ENCODE measurements at regions not wholly inside any gene's neighbourhood (a gene's known extent, or its start where the extent isn't known, plus 50 kb on each side); places are given as distances from the start of the nearest gene placed in this dataset.
A peak's percentile ranks its signal among the peaks of the same experiment; 100 is the strongest.

DNA sequence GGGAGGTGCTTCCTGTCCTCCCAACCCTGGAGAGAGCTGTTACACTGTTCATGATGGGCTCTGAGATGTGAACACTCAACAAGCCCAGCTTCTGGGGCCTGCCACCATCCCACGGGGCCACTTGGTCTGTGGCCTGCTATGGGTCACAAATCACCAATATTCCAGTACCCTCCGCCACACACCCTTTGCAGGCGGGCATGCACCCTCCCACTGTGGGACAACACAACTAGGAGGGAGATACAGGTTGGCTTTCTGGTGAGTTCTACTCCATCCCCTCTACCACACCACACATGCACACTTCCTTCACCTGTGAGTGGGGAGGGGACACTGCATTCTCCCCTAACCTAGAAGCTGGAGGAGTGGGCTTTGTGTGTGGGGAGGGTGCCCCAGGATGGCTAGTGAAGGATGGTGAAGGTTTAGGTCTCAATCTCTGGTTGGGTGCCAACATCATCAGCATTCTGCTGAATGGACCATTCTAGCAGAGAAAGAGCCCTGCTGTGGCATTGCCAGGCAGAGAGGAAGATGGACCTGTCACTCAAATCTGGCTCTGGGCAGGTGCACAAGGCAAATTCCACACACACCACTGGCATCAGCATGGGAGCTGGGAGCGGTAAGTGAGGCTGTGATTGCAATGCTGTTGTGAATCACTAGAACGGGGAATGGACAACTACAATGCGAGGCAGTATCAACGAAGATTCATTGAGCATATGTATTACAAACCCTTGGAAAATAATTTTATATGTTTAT lies 175.1 kb downstream of the THBS2 start:
- CTCF ChIA-PET, result no interaction called here
- no peaks in the 10 kb centered on the region for H3K27me3 ChIP-seq (ENCODE audit: control insufficient read depth, insufficient read depth, low read length)
- peaks cover 11% of the 10 kb centered on the region for H3K4me1 ChIP-seq (ENCODE audit: control insufficient read depth, insufficient read depth, low read length)
- H2BK15ac ChIP-seq (ENCODE audit: low read depth, low read length), result no peak overlapping the region
- intact Hi-C loops (cut with micrococcal nuclease) (loop anchor here (10.0 kb wide), 2 partner anchors 376 to 446 kb away; no protein-coding TSS in a partner anchor), dilution Hi-C loops (cut with HindIII; ENCODE audit: low sequenced_read_pairs, unreplicated experiment) (no loop called here), in situ Hi-C loops (cut with MboI; ENCODE audit: low sequenced_read_pairs) (no loop called here)
- H3K9me3 ChIP-seq (ENCODE audit: control insufficient read depth, insufficient read depth, low read length), result no peaks in the 10 kb centered on the region
- peaks cover 9% of the 10 kb centered on the region; the same call in 1 of the 2 replicates for H3K9me1 ChIP-seq (ENCODE audit: insufficient read depth, low read length)
- H4K20me1 ChIP-seq (ENCODE audit: insufficient read depth, low read length), result no peaks in the 10 kb centered on the region
- H2BK120ac ChIP-seq (ENCODE audit: low read depth, low read length), result no peak overlapping the region
- no peak for ATAC-seq (ENCODE audit: low read depth)
- POLR2A ChIA-PET (ENCODE audit: unreplicated experiment), result no interaction called here
- H3K27ac ChIP-seq (ENCODE audit: insufficient read depth, low read length), result no peak overlapping the region
- BruUV-seq (replicated peaks), result no TSS peak
- H4K91ac ChIP-seq (ENCODE audit: insufficient read depth, low read depth, low read length), result no peak overlapping the region; the same call in 1 of the 2 replicates
- H4K8ac ChIP-seq (ENCODE audit: low read depth in 2 of 2, low read length in 2 of 2), result no peak overlapping the region
- DNase-seq, result no peak
- H3K4me3 ChIP-seq (ENCODE audit: insufficient read depth, low read depth, low read length), result no peak overlapping the region
- TF ChIP-seq CEBPB (IDR thresholded peaks at IDR 0.05; ENCODE audit: low read depth, low read length) (no peak), RAD21 (IDR thresholded peaks at IDR 0.05; ENCODE audit: low read length) (no peak), BHLHE40 (IDR thresholded peaks at IDR 0.05; ENCODE audit: low read depth, low read length) (no peak)
- TF ChIP-seq, protein P1, sequence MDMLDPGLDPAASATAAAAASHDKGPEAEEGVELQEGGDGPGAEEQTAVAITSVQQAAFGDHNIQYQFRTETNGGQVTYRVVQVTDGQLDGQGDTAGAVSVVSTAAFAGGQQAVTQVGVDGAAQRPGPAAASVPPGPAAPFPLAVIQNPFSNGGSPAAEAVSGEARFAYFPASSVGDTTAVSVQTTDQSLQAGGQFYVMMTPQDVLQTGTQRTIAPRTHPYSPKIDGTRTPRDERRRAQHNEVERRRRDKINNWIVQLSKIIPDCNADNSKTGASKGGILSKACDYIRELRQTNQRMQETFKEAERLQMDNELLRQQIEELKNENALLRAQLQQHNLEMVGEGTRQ (IDR thresholded peaks at IDR 0.05; ENCODE audit: low read depth, low read length), result no peak
- TF ChIP-seq, protein P2, sequence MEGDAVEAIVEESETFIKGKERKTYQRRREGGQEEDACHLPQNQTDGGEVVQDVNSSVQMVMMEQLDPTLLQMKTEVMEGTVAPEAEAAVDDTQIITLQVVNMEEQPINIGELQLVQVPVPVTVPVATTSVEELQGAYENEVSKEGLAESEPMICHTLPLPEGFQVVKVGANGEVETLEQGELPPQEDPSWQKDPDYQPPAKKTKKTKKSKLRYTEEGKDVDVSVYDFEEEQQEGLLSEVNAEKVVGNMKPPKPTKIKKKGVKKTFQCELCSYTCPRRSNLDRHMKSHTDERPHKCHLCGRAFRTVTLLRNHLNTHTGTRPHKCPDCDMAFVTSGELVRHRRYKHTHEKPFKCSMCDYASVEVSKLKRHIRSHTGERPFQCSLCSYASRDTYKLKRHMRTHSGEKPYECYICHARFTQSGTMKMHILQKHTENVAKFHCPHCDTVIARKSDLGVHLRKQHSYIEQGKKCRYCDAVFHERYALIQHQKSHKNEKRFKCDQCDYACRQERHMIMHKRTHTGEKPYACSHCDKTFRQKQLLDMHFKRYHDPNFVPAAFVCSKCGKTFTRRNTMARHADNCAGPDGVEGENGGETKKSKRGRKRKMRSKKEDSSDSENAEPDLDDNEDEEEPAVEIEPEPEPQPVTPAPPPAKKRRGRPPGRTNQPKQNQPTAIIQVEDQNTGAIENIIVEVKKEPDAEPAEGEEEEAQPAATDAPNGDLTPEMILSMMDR (conservative IDR thresholded peaks at IDR 0.05; ENCODE audit: low read depth, low read length), result no peak
- H2BK20ac ChIP-seq (ENCODE audit: low read depth, low read length), result no peak overlapping the region
- WGBS, 2 experiments (ENCODE audit: extremely low coverage in 2 of 2, insufficient read length in 1 of 2), result no CpG with 5 or more reads among the region's 7 CpGs
- no peak overlapping the region for H3K23ac ChIP-seq (ENCODE audit: low read depth, low read length)
- no peak overlapping the region for H2AFZ ChIP-seq (replicated peaks; ENCODE audit: low read length, poor library complexity)
- peak overlapping the region; percentile 17 for H2AK9ac ChIP-seq (replicated peaks; ENCODE audit: low read depth, low read length, poor library complexity)
- no peak overlapping the region for H3K9ac ChIP-seq (ENCODE audit: low read depth, low read length)
- H3K4ac ChIP-seq (ENCODE audit: low read depth, low read length), result peak overlapping the region; percentile 12; the same call in 1 of the 2 replicates
- H2AK5ac ChIP-seq (ENCODE audit: low read depth, low read length), result no peak overlapping the region
- H3K14ac ChIP-seq (replicated peaks; ENCODE audit: low read depth, low read length), result no peak overlapping the region
- no peak overlapping the region for H2BK5ac ChIP-seq (ENCODE audit: low read depth, low read length, poor library complexity, severe bottlenecking)
- no peaks in the 10 kb centered on the region for H3K36me3 ChIP-seq (ENCODE audit: control insufficient read depth, insufficient read depth, low read length)
- H3K79me1 ChIP-seq (ENCODE audit: low read depth in 1 of 2, low read length in 2 of 2), result no peaks in the 10 kb centered on the region
- H4K5ac ChIP-seq (ENCODE audit: low read depth, low read length), result no peak overlapping the region
- no peak overlapping the region for H3K18ac ChIP-seq (ENCODE audit: low read depth, low read length)
- H3K56ac ChIP-seq (ENCODE audit: extremely low read depth, insufficient read depth, low read length), result no peak overlapping the region
- no peak overlapping the region for H3K4me2 ChIP-seq (ENCODE audit: low read depth, low read length)
